ENCODE measurements at regions not wholly inside any gene's neighbourhood (a gene's known extent, or its start where the extent isn't known, plus 50 kb on each side); places are given as distances from the start of the nearest gene placed in this dataset.

DNA sequence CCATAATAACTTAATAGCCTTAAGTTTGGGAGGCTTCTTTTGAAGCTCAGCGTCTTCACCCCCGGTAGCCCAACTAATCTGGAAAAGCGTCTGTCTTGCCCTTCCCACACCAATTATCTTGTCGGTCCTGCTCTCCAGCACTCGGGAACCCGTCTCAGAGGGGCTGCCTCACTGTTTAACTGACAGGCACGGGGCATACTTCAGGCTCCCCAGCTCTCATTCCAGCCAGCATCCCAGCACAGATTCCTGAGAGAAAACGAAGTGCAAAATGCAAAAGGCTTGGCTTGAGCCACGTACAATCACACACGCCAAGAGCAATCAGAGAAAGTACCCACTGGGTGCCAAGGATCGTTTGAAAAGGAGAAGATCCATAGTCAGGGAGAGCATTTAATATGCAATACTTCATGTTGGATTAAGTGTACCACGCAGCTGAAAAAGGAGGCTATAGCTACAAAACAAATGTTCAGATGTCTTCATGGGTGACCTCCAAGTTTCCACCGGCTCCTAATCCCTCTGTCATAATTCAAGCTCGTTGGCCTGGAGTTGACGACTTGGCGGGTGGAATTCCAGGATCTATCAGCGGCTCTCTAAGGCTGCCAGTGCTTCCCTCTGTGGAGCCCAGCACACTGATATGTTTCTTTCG is 53.7 kb upstream of the STX16 start (continued):
- TF ChIP-seq NRF1 (conservative IDR thresholded peaks at IDR 0.05; ENCODE audit: low read depth, low read length) (no peak), KLF5 (IDR thresholded peaks at IDR 0.05; ENCODE audit: partially characterized antibody) (no peak), NFYB (IDR thresholded peaks at IDR 0.05; ENCODE audit: insufficient read depth, low read depth, low read length) (no peak), ESRRA (IDR thresholded peaks at IDR 0.05; ENCODE audit: low read length) (no peak), MTA2 (IDR thresholded peaks at IDR 0.05; ENCODE audit: low read depth) (no peak), SPI1 (IDR thresholded peaks at IDR 0.05; ENCODE audit: borderline replicate concordance, insufficient read depth, low read depth, low read length) (no peak), SREBF1 (IDR thresholded peaks at IDR 0.05; ENCODE audit: low read length) (no peak), EGR1 (IDR thresholded peaks at IDR 0.05; ENCODE audit: borderline replicate concordance in 1 of 2, low read depth in 2 of 2, low read length in 2 of 2) (no peak), EZH2 (IDR thresholded peaks at IDR 0.05; ENCODE audit: borderline replicate concordance, control insufficient read depth, low read depth, low read length) (no peak)
- TF ChIP-seq, protein P1, sequence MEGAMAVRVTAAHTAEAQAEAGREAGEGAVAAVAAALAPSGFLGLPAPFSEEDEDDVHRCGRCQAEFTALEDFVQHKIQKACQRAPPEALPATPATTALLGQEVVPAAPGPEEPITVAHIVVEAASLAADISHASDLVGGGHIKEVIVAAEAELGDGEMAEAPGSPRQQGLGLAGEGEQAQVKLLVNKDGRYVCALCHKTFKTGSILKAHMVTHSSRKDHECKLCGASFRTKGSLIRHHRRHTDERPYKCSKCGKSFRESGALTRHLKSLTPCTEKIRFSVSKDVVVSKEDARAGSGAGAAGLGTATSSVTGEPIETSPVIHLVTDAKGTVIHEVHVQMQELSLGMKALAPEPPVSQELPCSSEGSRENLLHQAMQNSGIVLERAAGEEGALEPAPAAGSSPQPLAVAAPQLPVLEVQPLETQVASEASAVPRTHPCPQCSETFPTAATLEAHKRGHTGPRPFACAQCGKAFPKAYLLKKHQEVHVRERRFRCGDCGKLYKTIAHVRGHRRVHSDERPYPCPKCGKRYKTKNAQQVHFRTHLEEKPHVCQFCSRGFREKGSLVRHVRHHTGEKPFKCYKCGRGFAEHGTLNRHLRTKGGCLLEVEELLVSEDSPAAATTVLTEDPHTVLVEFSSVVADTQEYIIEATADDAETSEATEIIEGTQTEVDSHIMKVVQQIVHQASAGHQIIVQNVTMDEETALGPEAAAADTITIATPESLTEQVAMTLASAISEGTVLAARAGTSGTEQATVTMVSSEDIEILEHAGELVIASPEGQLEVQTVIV (IDR thresholded peaks at IDR 0.05; ENCODE audit: borderline replicate concordance, partially characterized antibody): no peak

DNA sequence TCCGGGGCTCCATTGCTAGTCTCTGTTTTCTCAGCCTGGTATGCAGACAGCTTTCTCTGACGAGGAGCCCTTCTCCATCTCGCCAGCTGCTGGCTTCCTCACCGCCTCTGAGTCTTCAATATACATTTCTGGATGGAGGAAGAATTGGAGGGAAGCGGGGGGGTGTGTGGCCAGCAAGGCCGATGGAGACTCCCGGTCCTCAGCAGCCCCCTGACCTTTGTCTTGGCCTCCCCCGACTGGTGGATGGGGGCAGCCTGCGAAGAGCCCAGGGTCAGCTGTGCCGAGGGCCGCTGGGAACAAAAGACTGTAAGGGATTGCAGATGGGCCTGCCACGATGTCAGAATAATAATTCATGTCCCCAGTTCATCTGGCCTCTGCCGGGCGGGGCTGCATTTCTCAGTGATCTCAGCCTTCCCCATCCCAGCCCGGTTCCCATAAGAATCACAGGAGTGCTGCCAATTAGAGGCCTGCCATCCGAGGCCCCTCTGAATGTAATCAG is 54.3 kb upstream of the STX16 start:
- Histone ChIP-seq H3K9me3 (replicated peaks; ENCODE audit: control insufficient read depth, insufficient read depth, low read length) (no peaks in the 10 kb centered on the region), H3K9ac (ENCODE audit: control insufficient read depth, insufficient read depth, low read length) (no peak overlapping the region), H3K36me3 (ENCODE audit: control insufficient read depth in 2 of 2, insufficient read depth in 2 of 2, low read length in 1 of 2) (no peaks in the 10 kb centered on the region), H3K27me3 (replicated peaks in 1 of 2; ENCODE audit: control insufficient read depth in 2 of 2, insufficient read depth in 2 of 2, low read length in 1 of 2) (peaks cover 0 to 1% of the 10 kb centered on the region in 2 experiments; a peak in 2 of 4 replicates), H2AFZ (ENCODE audit: control insufficient read depth, low read depth, low read length) (no peak overlapping the region), H3K27ac (ENCODE audit: control insufficient read depth, insufficient read depth) (no peak overlapping the region), H3K4me1 (ENCODE audit: control insufficient read depth, insufficient read depth, low read length) (no peaks in the 10 kb centered on the region), H4K20me1 (ENCODE audit: control insufficient read depth, insufficient read depth) (no peaks in the 10 kb centered on the region), H3K4me3 (no peak overlapping the region), H3K4me2 (ENCODE audit: control insufficient read depth, insufficient read depth) (no peak overlapping the region), H3K79me2 (ENCODE audit: control insufficient read depth, insufficient read depth, low read length) (no peaks in the 10 kb centered on the region)
- DNase-seq (ENCODE audit: low read depth, low spot score): no peak
- ChIA-PET POLR2A (no interaction called here), RAD21 (ENCODE audit: unreplicated experiment) (no interaction called here), SMC1A (ENCODE audit: uncharacterized antibody, unreplicated experiment) (no interaction called here), CTCF (no interaction called here)
- in situ Hi-C loops (cut with MboI) (no loop called here), intact Hi-C loops (cut with micrococcal nuclease; ENCODE audit: unreplicated experiment) (no loop called here)
- BruUV-seq (replicated peaks): no TSS peak
- FAIRE-seq: no peak
- 34% methylated on average over 16 of the region's 16 CpGs for WGBS (ENCODE audit: insufficient coverage, insufficient replicate concordance, low lambda C conversion rate, missing lambda C conversion rate)
- no peak for ATAC-seq
- no peak for TF ChIP-seq NR2C1 (IDR thresholded peaks at IDR 0.05)
- no peak for TF ChIP-seq ZNF622 (IDR thresholded peaks at IDR 0.05)
- TF ChIP-seq RUNX3 (IDR thresholded peaks at IDR 0.05; ENCODE audit: low read length): no peak
- TF ChIP-seq, protein P2, sequence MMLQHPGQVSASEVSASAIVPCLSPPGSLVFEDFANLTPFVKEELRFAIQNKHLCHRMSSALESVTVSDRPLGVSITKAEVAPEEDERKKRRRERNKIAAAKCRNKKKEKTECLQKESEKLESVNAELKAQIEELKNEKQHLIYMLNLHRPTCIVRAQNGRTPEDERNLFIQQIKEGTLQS (IDR thresholded peaks at IDR 0.05; ENCODE audit: borderline replicate concordance, extremely low read depth, low read depth, low read length): no peak
- no peak for TF ChIP-seq RAD21 (IDR thresholded peaks at IDR 0.05; ENCODE audit: insufficient read depth, low read depth, low read length)
- TF ChIP-seq SPI1 (IDR thresholded peaks at IDR 0.05; ENCODE audit: borderline replicate concordance, insufficient read depth, low read depth, low read length): no peak
- no peak for TF ChIP-seq CBFB (IDR thresholded peaks at IDR 0.05; ENCODE audit: low read depth)
- TF ChIP-seq SUPT20H (IDR thresholded peaks at IDR 0.05; ENCODE audit: borderline replicate concordance, control insufficient read depth, low read depth, low read length): no peak
- TF ChIP-seq, protein P3, sequence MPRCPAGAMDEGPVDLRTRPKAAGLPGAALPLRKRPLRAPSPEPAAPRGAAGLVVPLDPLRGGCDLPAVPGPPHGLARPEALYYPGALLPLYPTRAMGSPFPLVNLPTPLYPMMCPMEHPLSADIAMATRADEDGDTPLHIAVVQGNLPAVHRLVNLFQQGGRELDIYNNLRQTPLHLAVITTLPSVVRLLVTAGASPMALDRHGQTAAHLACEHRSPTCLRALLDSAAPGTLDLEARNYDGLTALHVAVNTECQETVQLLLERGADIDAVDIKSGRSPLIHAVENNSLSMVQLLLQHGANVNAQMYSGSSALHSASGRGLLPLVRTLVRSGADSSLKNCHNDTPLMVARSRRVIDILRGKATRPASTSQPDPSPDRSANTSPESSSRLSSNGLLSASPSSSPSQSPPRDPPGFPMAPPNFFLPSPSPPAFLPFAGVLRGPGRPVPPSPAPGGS (IDR thresholded peaks at IDR 0.05; ENCODE audit: borderline replicate concordance, insufficient read depth, low read depth, low read length, poor library complexity, severe bottlenecking): no peak

Measured in GM12878 (cell line).